Ramos (cell line): ENCODE measurements at regions not wholly inside any gene's neighbourhood (a gene's known extent, or its start where the extent isn't known, plus 50 kb on each side); places are given as distances from the start of the nearest gene placed in this dataset.
"Not testable (repeated sequence)": the region's sequence is repeated elsewhere in the genome, so short reads cannot be mapped to it uniquely, and the experiment has no call there.

Source experiments
- in situ Hi-C: fragments of 300-500 bp; cut with MboI; formaldehyde crosslinking; loops from one replicate; pipeline ENCODE4 v1.14.3; 2022; ENCODE audit warnings: low sequenced_read_pairs; ENCODE audit not compliant: unreplicated experiment

- in situ Hi-C loops: no loop called here
Measured at GRCh38 chr17:5933430-5933829, 136.7 kb upstream of the WSCD1 start.

- in situ Hi-C loops: no loop called here
Measured at GRCh38 chr17:5941258-5941657, 128.9 kb upstream of the WSCD1 start.

DNA sequence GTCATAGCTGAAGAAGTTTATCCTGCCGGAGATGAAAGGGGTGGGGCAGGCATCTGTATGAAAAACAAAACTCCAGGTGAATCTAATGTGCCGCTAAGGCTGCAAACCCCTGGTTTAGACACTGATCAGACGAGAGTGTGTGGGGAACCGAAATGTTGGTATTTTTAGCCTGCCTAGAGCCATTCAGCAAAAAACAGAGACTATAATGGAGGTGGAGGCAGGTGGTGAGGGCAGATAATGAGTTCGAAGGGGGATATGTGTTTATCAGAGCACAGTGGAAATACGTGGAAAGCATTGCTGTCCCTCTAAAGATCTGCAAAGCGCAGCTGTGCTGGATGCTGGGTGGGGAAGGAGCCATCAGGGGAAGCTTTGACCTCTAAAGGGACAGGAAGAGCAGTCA, 127.5 kb upstream of the WSCD1 start:
- in situ Hi-C loops: no loop called here

DNA sequence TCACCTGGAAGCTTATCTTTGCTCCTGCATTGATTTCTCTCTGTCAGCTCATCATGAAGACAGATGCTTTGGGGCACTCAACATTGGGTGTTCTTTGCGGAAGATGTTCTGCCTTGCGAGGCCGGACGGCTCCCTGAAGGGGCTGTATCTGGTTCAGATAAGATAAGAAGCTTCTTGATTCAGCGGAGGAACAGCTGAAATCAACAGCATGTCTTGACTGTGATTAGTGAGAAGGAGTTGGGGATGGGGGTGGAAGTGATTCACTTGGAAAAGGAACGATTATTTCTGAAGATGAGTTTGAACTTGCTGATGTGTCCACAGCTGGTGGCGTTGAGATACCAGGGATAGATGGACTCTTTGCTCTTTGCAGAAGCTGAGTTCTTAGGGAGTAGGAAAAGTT, 126.9 kb upstream of the WSCD1 start:
- in situ Hi-C loops: no loop called here

GRCh38 chr17:5943982-5944381, 126.2 kb upstream of the WSCD1 start:
- in situ Hi-C loops: no loop called here

DNA sequence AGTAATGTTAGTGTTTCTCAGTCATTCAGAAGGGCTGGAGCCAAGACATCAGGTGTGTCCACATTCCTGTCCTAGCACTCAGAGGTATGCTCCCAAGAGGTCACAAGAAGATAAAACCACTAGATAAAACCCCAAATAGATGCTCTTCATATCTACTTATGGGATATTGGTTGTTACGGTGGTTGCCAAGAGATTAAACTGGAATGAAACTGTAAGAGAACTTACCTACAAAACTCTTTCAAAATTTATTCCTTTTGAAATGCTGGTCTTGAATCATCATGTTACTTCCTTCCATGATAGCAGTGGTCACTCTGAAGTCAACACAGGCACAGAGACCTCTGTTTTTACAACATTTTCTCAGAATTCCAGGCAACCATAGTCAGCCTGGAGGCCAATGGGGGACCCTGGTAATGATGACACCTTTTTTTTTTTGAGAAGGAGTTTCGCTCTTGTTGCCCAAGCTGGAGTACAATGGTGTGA, 122.4 kb upstream of the WSCD1 start:
- in situ Hi-C loops: no loop called here

- in situ Hi-C loops: no loop called here
Measured at GRCh38 chr17:5948811-5949210, 121.4 kb upstream of the WSCD1 start.

DNA sequence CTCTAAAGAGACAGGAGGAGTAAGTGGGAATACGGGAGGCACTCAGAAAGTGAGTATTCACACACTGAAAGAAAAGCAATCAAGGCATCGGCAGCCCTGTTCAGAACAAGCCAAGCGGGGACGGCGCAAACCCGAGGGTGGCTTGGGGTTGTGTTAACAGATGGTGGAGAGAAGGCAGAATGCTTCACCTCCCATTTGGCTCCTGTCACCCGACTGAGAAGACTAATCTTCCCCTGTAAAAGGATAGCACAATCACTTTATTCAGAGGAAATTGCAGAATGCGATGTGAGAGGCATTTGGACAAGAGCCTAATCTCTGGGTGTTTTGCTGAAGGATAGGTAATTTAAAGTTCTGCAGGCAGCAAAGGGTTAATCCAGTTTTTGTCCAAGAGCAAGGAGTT, 119.3 kb upstream of the WSCD1 start:
- in situ Hi-C loops: no loop called here

DNA sequence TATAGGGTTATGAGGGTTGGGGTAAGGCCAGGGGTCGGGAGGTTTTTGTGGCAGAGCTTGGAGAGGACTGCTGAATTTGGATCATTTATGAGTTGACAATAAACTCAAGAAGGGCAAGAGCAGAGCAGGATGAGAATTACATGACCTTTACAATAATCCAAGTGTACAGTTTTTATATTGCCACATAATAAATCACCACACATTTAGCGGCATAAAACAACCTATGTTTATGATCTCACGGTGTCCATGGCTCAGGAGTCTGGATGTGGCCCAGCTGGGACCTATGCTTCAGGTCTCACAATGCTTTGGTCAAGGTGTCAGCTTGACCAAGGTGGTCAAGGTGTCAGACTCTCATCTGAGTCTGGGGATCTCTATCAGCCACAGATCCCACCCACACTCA, 118.3 kb upstream of the WSCD1 start:
- in situ Hi-C loops: no loop called here

- in situ Hi-C loops: no loop called here
Measured at GRCh38 chr17:5952518-5952917, 117.7 kb upstream of the WSCD1 start.

- in situ Hi-C loops: no loop called here
Measured at GRCh38 chr17:5955764-5956163, 114.4 kb upstream of the WSCD1 start.

DNA sequence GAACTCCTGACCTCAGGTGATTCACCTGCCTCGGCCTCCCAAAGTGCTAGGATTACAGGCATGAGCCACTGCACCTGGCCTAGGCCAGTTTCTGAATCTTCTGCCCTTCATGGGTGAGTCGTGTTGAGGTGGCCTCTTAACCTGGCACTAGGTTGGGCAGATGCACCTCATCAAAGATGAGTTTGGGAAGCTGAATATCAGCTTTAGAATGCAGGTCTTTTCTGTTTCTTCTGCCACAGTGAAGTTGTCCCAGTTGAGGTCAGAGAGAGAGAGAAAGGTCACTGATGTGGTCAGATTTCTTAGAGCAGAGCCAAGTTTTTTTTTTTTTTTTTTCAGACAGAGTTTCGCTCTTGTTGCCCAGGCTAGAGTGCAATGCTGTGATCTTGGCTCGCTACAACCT, 111.3 kb upstream of the WSCD1 start:
- in situ Hi-C loops: no loop called here

- in situ Hi-C loops: no loop called here
Measured at GRCh38 chr17:5962371-5962770, 107.8 kb upstream of the WSCD1 start.

DNA sequence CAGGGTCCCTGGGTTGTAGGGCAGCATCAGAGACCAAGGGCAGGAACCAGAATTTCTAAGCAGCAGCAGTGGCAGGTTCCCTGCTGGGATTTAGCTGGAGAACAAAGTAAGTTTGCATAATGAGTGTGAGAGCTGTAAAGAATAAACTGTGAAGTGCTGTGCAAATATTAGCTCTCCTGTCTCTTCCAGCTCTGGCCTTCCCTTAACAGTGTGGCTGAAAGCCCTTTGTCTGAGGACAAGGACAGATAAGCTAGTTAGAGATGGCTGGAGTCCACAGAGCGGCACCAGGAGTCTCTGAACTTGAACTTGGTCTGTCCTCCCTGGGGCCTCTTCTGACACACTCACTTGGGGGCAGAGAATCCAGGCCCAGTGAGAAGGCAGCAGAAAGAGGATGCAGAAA, 98.2 kb upstream of the WSCD1 start:
- in situ Hi-C loops: no loop called here

- in situ Hi-C loops: no loop called here
Measured at GRCh38 chr17:5973410-5973809, 96.8 kb upstream of the WSCD1 start.

- in situ Hi-C loops: no loop called here
Measured at GRCh38 chr17:5975661-5976060, 94.5 kb upstream of the WSCD1 start.

DNA sequence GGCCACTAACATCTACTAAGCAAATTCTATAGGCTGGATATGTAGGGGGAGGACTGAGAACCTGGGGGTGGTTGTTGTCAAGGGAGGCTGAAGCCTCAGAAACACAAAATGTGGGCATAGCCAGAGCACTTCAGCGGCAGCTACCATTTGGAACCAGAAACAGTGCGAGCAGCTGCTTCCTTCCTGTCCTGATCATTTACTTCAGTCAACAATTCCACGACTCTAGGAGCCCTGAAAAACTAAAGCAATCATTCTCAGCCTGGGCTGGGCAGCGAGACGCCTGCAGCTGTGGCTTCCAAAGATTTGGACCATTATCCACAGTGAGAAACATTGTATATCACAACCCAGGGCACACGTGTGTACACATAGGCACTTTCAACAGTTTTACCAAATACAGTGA, 93.9 kb upstream of the WSCD1 start:
- in situ Hi-C loops: no loop called here

DNA sequence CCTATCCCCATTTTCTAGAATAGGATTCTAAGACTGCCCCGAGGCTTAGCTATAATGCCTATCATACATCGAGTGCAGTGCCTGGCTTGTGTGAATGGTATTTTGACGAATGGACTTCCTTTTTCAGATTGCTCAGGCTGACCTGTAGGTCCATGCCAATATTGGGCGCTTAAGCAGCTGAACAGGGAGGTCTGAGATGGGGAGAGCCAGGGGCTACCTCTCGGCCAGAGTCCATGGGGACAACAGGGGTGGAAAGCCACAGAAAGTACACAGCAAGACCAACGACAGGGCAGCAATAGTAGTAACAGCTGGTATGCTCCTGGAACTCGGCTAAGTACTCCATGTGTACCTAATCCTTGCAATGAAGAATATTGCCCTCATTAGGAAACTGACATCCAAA, 91.7 kb upstream of the WSCD1 start:
- in situ Hi-C loops: no loop called here

DNA sequence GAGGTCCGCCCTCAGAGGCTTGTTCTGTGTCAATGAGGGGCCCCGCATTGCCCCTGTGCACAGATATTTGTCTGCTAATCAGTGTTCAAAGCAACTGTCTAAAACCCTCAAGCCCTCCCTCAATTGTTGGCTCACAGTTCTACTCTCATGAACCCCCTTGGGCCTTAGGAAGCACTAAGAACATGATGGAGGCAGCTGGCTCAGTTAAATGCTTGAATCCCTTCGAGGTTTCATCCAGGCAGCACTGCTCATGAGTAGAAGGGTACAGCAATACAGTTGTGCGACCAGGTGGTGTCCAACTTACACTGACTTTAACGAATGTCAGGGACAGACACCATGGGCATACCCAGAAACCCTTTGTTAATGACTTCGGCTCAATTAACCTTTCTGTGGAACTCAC, 89.2 kb upstream of the WSCD1 start:
- in situ Hi-C loops: no loop called here

DNA sequence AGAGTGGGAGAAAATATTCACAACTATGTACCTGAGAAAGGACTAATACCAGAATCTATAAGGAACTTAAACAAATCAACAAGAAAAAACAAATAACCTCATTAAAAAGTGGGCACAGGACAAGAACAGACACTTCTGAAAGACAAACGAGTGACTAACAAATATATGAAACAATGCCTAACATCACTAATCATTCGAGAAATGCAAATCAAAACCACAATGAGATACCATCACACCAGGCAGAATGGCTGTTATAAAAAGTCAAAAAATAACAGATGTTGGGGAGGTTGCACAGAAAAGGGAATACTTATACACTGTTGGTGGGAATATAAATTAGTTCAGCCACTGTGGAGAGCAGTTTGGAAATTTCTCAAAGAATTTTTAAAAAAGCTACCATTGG, 83.5 kb upstream of the WSCD1 start:
- in situ Hi-C loops: no loop called here

- in situ Hi-C loops: no loop called here
Measured at GRCh38 chr17:6000426-6000825, 69.8 kb upstream of the WSCD1 start.

DNA sequence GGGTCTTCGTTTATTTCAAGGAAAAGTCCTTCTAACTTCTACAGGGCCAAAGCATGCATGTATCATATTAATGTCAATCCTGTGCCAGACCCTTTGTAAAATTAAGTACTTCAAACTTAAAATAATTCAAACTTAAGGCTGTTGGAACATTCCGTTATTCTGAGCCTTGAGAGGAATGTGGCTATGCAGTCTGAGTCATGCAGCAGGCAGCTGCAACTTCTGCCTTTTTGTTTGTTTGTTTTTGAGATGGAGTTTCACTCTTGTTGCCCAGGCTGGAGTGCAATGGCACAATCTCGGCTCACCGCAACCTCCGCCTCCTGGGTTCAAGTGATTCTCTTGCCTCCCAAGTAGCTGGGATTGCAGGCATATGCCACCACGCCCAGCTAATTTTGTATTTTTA, 67.0 kb upstream of the WSCD1 start:
- in situ Hi-C loops: not testable (repeated sequence)

DNA sequence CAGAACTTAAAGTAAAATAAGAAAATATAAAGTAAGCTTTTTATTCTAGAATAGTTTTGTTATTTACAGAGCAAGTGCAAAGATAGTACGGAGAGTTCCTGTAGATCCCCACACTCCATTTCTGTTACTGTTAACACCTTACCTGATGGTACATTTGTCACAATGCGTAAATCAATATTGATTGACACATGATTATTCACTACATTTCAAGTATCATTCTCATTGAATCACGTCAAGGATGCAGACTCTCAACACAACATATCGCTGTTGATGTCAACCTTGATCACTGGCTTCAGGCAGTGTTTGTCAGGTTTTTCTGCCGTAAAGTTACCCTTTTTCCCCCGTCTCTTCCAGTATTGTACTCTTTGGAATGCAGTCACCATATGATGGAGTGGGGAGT, 64.2 kb upstream of the WSCD1 start:
- in situ Hi-C loops: no loop called here
